Breast epithelium (tissue), 3 donors: ENCODE measurements at regions not wholly inside any gene's neighbourhood (a gene's known extent, or its start where the extent isn't known, plus 50 kb on each side); places are given as distances from the start of the nearest gene placed in this dataset.

Experiments used
- CTCF ChIP-seq, 3 donors: fragments of 450-650 bp; IDR thresholded peaks; one replicate each; pipeline ENCODE4 v1.5.1; 2016 to 2017; ENCODE audit warnings: antibody characterized with exemption in 3 of 3, mild to moderate bottlenecking in 3 of 3, moderate library complexity in 3 of 3
- POLR2A ChIP-seq: fragments of 450-650 bp; IDR thresholded peaks from one replicate; pipeline ENCODE4 v1.6.1; 2016; ENCODE audit warnings: antibody characterized with exemption, mild to moderate bottlenecking, moderate library complexity
- POLR2AphosphoS5 ChIP-seq, 3 donors: sonication (generic); formaldehyde crosslinking; IDR thresholded peaks; one replicate each; pipeline ENCODE4 v1.6.1; 2017; ENCODE audit warnings: antibody characterized with exemption in 3 of 3

- TF ChIP-seq POLR2A (no peak), CTCF (IDR thresholded peaks at IDR 0.05) (no peak), POLR2AphosphoS5 (IDR thresholded peaks at IDR 0.05) (no peak)
Measured at GRCh38 chr6:67881706-67882065, 753.4 kb upstream of the ADGRB3 start.
